Muscle of leg (tissue), 3 donors: ENCODE measurements at regions not wholly inside any gene's neighbourhood (a gene's known extent, or its start where the extent isn't known, plus 50 kb on each side); places are given as distances from the start of the nearest gene placed in this dataset.

ENCODE experiments used
- DNase-seq: peaks from one replicate; pipeline ENCODE4 v3.0.0; 2013
- H3K27ac ChIP-seq: one replicate; pipeline ENCODE4 v1.5.1; 2013; ENCODE audit warnings: mild to moderate bottlenecking, low read length, control low read depth
- H3K27me3 ChIP-seq: one replicate; pipeline ENCODE4 v1.6.1; 2013; ENCODE audit warnings: low read length; ENCODE audit not compliant: control insufficient read depth, insufficient read depth
- H3K36me3 ChIP-seq: one replicate; pipeline ENCODE4 v1.6.1; 2013; ENCODE audit warnings: low read length; ENCODE audit not compliant: control insufficient read depth, insufficient read depth
- H3K4me1 ChIP-seq: one replicate; pipeline ENCODE4 v1.6.1; 2013; ENCODE audit warnings: low read length; ENCODE audit not compliant: control insufficient read depth, insufficient read depth
- H3K4me3 ChIP-seq: one replicate; pipeline ENCODE4 v1.5.1; 2013; ENCODE audit warnings: low read length, control low read depth
- H3K9me3 ChIP-seq: replicated peaks from 2 replicates; pipeline ENCODE4 v1.6.1; 2013; ENCODE audit warnings: low read depth, low read length; ENCODE audit not compliant: control insufficient read depth
- WGBS: methylation state at CpG from one replicate; pipeline ENCODE4 v1.1.5; 2013; ENCODE audit warnings: missing lambda C conversion rate; ENCODE audit not compliant: insufficient coverage; 5-methylcytosine and 5-hydroxymethylcytosine counted together

GRCh38 chr9:26758655-26759054 is 133.9 kb downstream of the CAAP1 start:
- 69% methylated on average over 3 of the region's 6 CpGs for WGBS
- Histone ChIP-seq H3K27me3 (no peaks in the 10 kb centered on the region), H3K27ac (no peak overlapping the region), H3K4me1 (no peaks in the 10 kb centered on the region), H3K4me3 (no peak overlapping the region), H3K36me3 (no peaks in the 10 kb centered on the region), H3K9me3 (no peaks in the 10 kb centered on the region)
- no peak for DNase-seq

- H3K27me3 ChIP-seq = no peaks in the 10 kb centered on the region
- DNase-seq = no peak
- H3K4me3 ChIP-seq = no peak overlapping the region
- H3K36me3 ChIP-seq = no peaks in the 10 kb centered on the region
- no peaks in the 10 kb centered on the region for H3K4me1 ChIP-seq
- no peaks in the 10 kb centered on the region for H3K9me3 ChIP-seq
- no peak overlapping the region for H3K27ac ChIP-seq
- no CpG with 5 or more reads among the region's 2 CpGs for WGBS
These were observed 135.7 kb downstream of the CAAP1 start for GRCh38 chr9:26756881-26757280.

- no peak overlapping the region for H3K4me3 ChIP-seq
- no peaks in the 10 kb centered on the region for H3K9me3 ChIP-seq
- no peak for DNase-seq
- no peak overlapping the region for H3K27ac ChIP-seq
- H3K27me3 ChIP-seq = no peaks in the 10 kb centered on the region
- H3K4me1 ChIP-seq = no peaks in the 10 kb centered on the region
- H3K36me3 ChIP-seq = no peaks in the 10 kb centered on the region
- no CpG with 5 or more reads among the region's 2 CpGs for WGBS
These were observed 137.1 kb downstream of the CAAP1 start for GRCh38 chr9:26755476-26755875.

- DNase-seq = no peak
- Histone ChIP-seq H3K4me1 (no peaks in the 10 kb centered on the region), H3K27ac (no peak overlapping the region), H3K4me3 (no peak overlapping the region), H3K9me3 (no peaks in the 10 kb centered on the region), H3K27me3 (no peaks in the 10 kb centered on the region), H3K36me3 (no peaks in the 10 kb centered on the region)
- WGBS = 45% methylated on average over 7 of the region's 10 CpGs
These were observed 138.0 kb downstream of the CAAP1 start for GRCh38 chr9:26754509-26755164.

- no CpG with 5 or more reads among the region's 1 CpG for WGBS
- H3K27me3 ChIP-seq = no peaks in the 10 kb centered on the region
- H3K27ac ChIP-seq = no peak overlapping the region
- H3K4me1 ChIP-seq = no peaks in the 10 kb centered on the region
- no peak for DNase-seq
- no peaks in the 10 kb centered on the region for H3K9me3 ChIP-seq
- H3K4me3 ChIP-seq = no peak overlapping the region
- H3K36me3 ChIP-seq = no peaks in the 10 kb centered on the region
These were observed 138.6 kb downstream of the CAAP1 start for GRCh38 chr9:26753971-26754370.

GRCh38 chr9:26750162-26750561 is 142.4 kb downstream of the CAAP1 start:
- WGBS = no CpG with 5 or more reads among the region's 4 CpGs
- Histone ChIP-seq H3K4me3 (no peak overlapping the region), H3K4me1 (no peaks in the 10 kb centered on the region), H3K27ac (no peak overlapping the region), H3K9me3 (no peaks in the 10 kb centered on the region), H3K27me3 (no peaks in the 10 kb centered on the region), H3K36me3 (no peaks in the 10 kb centered on the region)
- no peak for DNase-seq

GRCh38 chr9:26748449-26749058 is 144.0 kb downstream of the CAAP1 start:
- Histone ChIP-seq H3K36me3 (no peaks in the 10 kb centered on the region), H3K27ac (no peak overlapping the region), H3K27me3 (no peaks in the 10 kb centered on the region), H3K4me3 (no peak overlapping the region), H3K9me3 (no peaks in the 10 kb centered on the region), H3K4me1 (no peaks in the 10 kb centered on the region)
- 94% methylated on average over 2 of the region's 4 CpGs for WGBS
- DNase-seq = no peak

GRCh38 chr9:26747611-26748010 is 145.0 kb downstream of the CAAP1 start:
- Histone ChIP-seq H3K27ac (no peak overlapping the region), H3K4me3 (no peak overlapping the region), H3K27me3 (no peaks in the 10 kb centered on the region), H3K36me3 (no peaks in the 10 kb centered on the region), H3K4me1 (no peaks in the 10 kb centered on the region), H3K9me3 (no peaks in the 10 kb centered on the region)
- DNase-seq = no peak
- 60% methylated on average over 1 of the region's 4 CpGs for WGBS

GRCh38 chr9:26746357-26747072 is 146.1 kb downstream of the CAAP1 start:
- DNase-seq = no peak
- WGBS = no CpG with 5 or more reads among the region's 4 CpGs

GRCh38 chr9:26745111-26745510 is 147.5 kb downstream of the CAAP1 start:
- no peaks in the 10 kb centered on the region for H3K9me3 ChIP-seq
- WGBS = 100% methylated on average over 2 of the region's 4 CpGs
- no peak for DNase-seq
- H3K4me3 ChIP-seq = no peak overlapping the region
- no peak overlapping the region for H3K27ac ChIP-seq
- no peaks in the 10 kb centered on the region for H3K36me3 ChIP-seq
- H3K4me1 ChIP-seq = no peaks in the 10 kb centered on the region
- no peaks in the 10 kb centered on the region for H3K27me3 ChIP-seq

More at GRCh38 chr9:26746357-26747072, 146.1 kb downstream of the CAAP1 start:
- no peak overlapping the region for H3K27ac ChIP-seq
- no peaks in the 10 kb centered on the region for H3K4me1 ChIP-seq
- no peaks in the 10 kb centered on the region for H3K9me3 ChIP-seq
- H3K4me3 ChIP-seq = no peak overlapping the region
- H3K27me3 ChIP-seq = no peaks in the 10 kb centered on the region
- no peaks in the 10 kb centered on the region for H3K36me3 ChIP-seq
